GM21381 (cell line): ENCODE measurements at regions not wholly inside any gene's neighbourhood (a gene's known extent, or its start where the extent isn't known, plus 50 kb on each side); places are given as distances from the start of the nearest gene placed in this dataset.

Experiments used
- ATAC-seq: cut with Tn5 transposase; IDR thresholded peaks from one replicate; pipeline ENCODE4 v1.9.1; 2021; ENCODE audit warnings: mild to moderate bottlenecking, moderate library complexity; ENCODE audit not compliant: unreplicated experiment

GRCh38 chr4:123867910-123868587, 471.5 kb downstream of the SPRY1 start:
- ATAC-seq, result no peak

GRCh38 chr4:123869286-123870215, 473.0 kb downstream of the SPRY1 start:
- no peak for ATAC-seq

GRCh38 chr4:123870216-123870876, 473.8 kb downstream of the SPRY1 start:
- no peak for ATAC-seq

- ATAC-seq, result no peak
Observed at GRCh38 chr4:123871341-123871740, 474.7 kb downstream of the SPRY1 start.

GRCh38 chr4:123874063-123874462, 477.5 kb downstream of the SPRY1 start:
- no peak for ATAC-seq

GRCh38 chr4:123876143-123876542, 479.5 kb downstream of the SPRY1 start:
- no peak for ATAC-seq

GRCh38 chr4:123876671-123877101, 480.1 kb downstream of the SPRY1 start:
- ATAC-seq, result no peak

GRCh38 chr4:123877551-123877950, 481.0 kb downstream of the SPRY1 start:
- ATAC-seq, result no peak

GRCh38 chr4:123878976-123879375, 482.4 kb downstream of the SPRY1 start:
- ATAC-seq, result no peak

GRCh38 chr4:123880631-123881030, 484.0 kb downstream of the SPRY1 start:
- ATAC-seq, result no peak

GRCh38 chr4:123884922-123885321, 488.3 kb downstream of the SPRY1 start:
- no peak for ATAC-seq

GRCh38 chr4:123889507-123889906, 492.9 kb downstream of the SPRY1 start:
- no peak for ATAC-seq

GRCh38 chr4:123890889-123891288, 494.3 kb downstream of the SPRY1 start:
- ATAC-seq, result no peak

GRCh38 chr4:123891881-123892280, 495.3 kb downstream of the SPRY1 start:
- no peak for ATAC-seq

- no peak for ATAC-seq
Observed at GRCh38 chr4:123892368-123892976, 495.9 kb downstream of the SPRY1 start.

GRCh38 chr4:123893011-123893981, 496.7 kb downstream of the SPRY1 start:
- no peak for ATAC-seq

- no peak for ATAC-seq
Observed at GRCh38 chr4:123896446-123897071, 500.0 kb downstream of the SPRY1 start.

- no peak for ATAC-seq
Observed at GRCh38 chr4:123898946-123899666, 502.5 kb downstream of the SPRY1 start.

GRCh38 chr4:123904882-123905281, 508.3 kb downstream of the SPRY1 start:
- no peak for ATAC-seq
